GM18505 (cell line): ENCODE measurements at regions not wholly inside any gene's neighbourhood (a gene's known extent, or its start where the extent isn't known, plus 50 kb on each side); places are given as distances from the start of the nearest gene placed in this dataset.

Experiments
- ATAC-seq: cut with Tn5 transposase; IDR thresholded peaks from one replicate; pipeline ENCODE4 v1.9.1; 2021; ENCODE audit not compliant: unreplicated experiment
- POLR2A ChIP-seq: IDR thresholded peaks from 4 replicates; pipeline ENCODE4 v1.6.1; 2011; ENCODE audit warnings: borderline replicate concordance; ENCODE audit not compliant: insufficient read depth, insufficient read length; ENCODE audit errors: extremely low read depth

GRCh38 chr2:2851806-2852777 lies 521.0 kb upstream of the MYT1L start:
- TF ChIP-seq POLR2A: no peak
- ATAC-seq: no peak

- TF ChIP-seq POLR2A: no peak
- no peak for ATAC-seq
Observed at GRCh38 chr2:2851316-2851715, 520.2 kb upstream of the MYT1L start.

- ATAC-seq: no peak
- TF ChIP-seq POLR2A: no peak
Observed at GRCh38 chr2:2850859-2851258, 519.8 kb upstream of the MYT1L start.

GRCh38 chr2:2850218-2850755 lies 519.2 kb upstream of the MYT1L start:
- no peak for ATAC-seq
- no peak for TF ChIP-seq POLR2A

- TF ChIP-seq POLR2A: no peak
- no peak for ATAC-seq
Observed at GRCh38 chr2:2849464-2850217, 518.6 kb upstream of the MYT1L start.

- no peak for TF ChIP-seq POLR2A
Observed at GRCh38 chr2:2848621-2849333, 517.7 kb upstream of the MYT1L start.

GRCh38 chr2:2848198-2848597 lies 517.1 kb upstream of the MYT1L start:
- ATAC-seq: no peak
- TF ChIP-seq POLR2A: no peak

More at GRCh38 chr2:2848621-2849333, 517.7 kb upstream of the MYT1L start:
- no peak for ATAC-seq

GRCh38 chr2:2847209-2847676 lies 516.2 kb upstream of the MYT1L start:
- TF ChIP-seq POLR2A: no peak
- ATAC-seq: no peak

GRCh38 chr2:2846332-2847208 lies 515.5 kb upstream of the MYT1L start:
- ATAC-seq: no peak
- TF ChIP-seq POLR2A: no peak

- no peak for ATAC-seq
- TF ChIP-seq POLR2A: no peak
Observed at GRCh38 chr2:2845806-2846315, 514.8 kb upstream of the MYT1L start.

GRCh38 chr2:2845267-2845666 lies 514.2 kb upstream of the MYT1L start:
- ATAC-seq: no peak
- no peak for TF ChIP-seq POLR2A

GRCh38 chr2:2843969-2844548 lies 513.0 kb upstream of the MYT1L start:
- ATAC-seq: no peak
- no peak for TF ChIP-seq POLR2A

GRCh38 chr2:2842466-2842865 lies 511.4 kb upstream of the MYT1L start:
- no peak for TF ChIP-seq POLR2A
- no peak for ATAC-seq
